SK-N-MC (cell line): ENCODE measurements at regions not wholly inside any gene's neighbourhood (a gene's known extent, or its start where the extent isn't known, plus 50 kb on each side); places are given as distances from the start of the nearest gene placed in this dataset.

Source experiments
- DNase-seq: peaks from one replicate; pipeline ENCODE4 v3.0.0-alpha.2; 2011; ENCODE audit warnings: low read depth, low spot score
- H3K27ac ChIP-seq: fragments of 200-600 bp; sonication (generic); 2 replicates; pipeline ENCODE4 v1.5.1; 2016; ENCODE audit warnings: mixed run types
- H3K36me3 ChIP-seq: fragments of 200-600 bp; sonication (generic); 2 replicates; pipeline ENCODE4 v1.6.1; 2017; ENCODE audit warnings: antibody characterized with exemption, low read length, mixed read lengths; ENCODE audit not compliant: insufficient read depth
- H3K4me3 ChIP-seq: fragments of 200-600 bp; sonication (generic); 2 replicates; pipeline ENCODE4 v1.5.1; 2016
- H3K9ac ChIP-seq: fragments of 200-600 bp; sonication (generic); 2 replicates; pipeline ENCODE4 v1.8.0; 2017; ENCODE audit warnings: mixed run types, mixed read lengths; ENCODE audit not compliant: insufficient read length
- H3K9me3 ChIP-seq: fragments of 200-600 bp; sonication (generic); 2 replicates; pipeline ENCODE4 v1.6.1; 2017; ENCODE audit warnings: low read depth, mild to moderate bottlenecking, antibody characterized with exemption, low read length, moderate library complexity, mixed read lengths
- EZH2 ChIP-seq: fragments of 200-600 bp; sonication (generic); IDR thresholded peaks from one replicate; pipeline ENCODE4 v1.6.1; 2017; ENCODE audit warnings: antibody characterized with exemption
- FOXP2 ChIP-seq: optimal IDR thresholded peaks from 2 replicates; pipeline ENCODE3; 2011; ENCODE audit warnings: mild to moderate bottlenecking, moderate library complexity; ENCODE audit not compliant: insufficient read depth; ENCODE audit errors: extremely low read length, control extremely low read depth
- POLR2AphosphoS5 ChIP-seq: IDR thresholded peaks from 2 replicates; pipeline ENCODE4 v1.6.1; 2012; ENCODE audit warnings: mild to moderate bottlenecking, low read depth, low read length, borderline replicate concordance

DNA sequence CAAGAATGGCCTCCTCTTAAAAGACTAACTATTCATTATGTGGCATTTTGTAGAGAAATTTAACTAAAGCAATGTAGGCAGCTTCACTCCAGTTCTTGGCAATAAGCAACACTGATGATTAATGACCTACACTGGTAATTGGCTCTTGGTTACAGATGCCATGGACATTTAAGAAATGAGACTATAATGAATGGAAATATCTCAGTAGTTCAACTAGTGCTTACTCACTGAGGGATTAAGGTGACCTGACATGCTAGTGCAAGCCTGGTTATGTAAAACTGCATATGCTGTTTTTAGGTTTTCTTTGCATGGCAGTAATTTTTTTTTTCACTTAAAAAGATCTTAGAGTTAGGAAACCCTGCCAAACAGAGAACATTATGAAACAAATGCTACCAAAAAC is 152.7 kb upstream of the AADAT start:
- no peaks in the 10 kb centered on the region for H3K9me3 ChIP-seq
- H3K27ac ChIP-seq, result no peak overlapping the region
- H3K4me3 ChIP-seq, result no peak overlapping the region
- TF ChIP-seq FOXP2 (no peak), POLR2AphosphoS5 (no peak), EZH2 (no peak)
- no peak for DNase-seq
- H3K9ac ChIP-seq, result no peak overlapping the region
- H3K36me3 ChIP-seq, result no peaks in the 10 kb centered on the region

DNA sequence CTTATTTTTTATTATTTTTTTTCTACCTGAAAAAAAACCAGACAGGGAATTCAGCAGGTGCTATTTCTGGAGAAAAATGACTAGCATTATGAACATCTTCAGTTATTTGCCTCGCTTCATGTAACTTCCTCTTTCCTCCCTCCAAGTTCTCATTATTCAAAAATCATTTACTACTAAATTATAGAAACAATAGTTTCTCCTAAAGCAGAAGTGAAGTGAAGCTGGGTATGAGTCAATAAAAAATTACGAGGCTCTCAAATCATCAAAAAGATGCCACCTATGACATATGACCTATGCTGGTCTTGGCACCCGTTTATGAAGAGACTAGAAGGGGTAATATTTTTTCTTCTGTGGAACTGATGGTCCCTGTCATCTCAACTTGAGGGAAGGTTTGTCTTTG is 145.0 kb upstream of the AADAT start:
- no peaks in the 10 kb centered on the region for H3K9me3 ChIP-seq
- H3K4me3 ChIP-seq, result no peak overlapping the region
- TF ChIP-seq EZH2 (no peak), POLR2AphosphoS5 (no peak), FOXP2 (no peak)
- no peak overlapping the region for H3K9ac ChIP-seq
- H3K27ac ChIP-seq, result no peak overlapping the region
- H3K36me3 ChIP-seq, result no peaks in the 10 kb centered on the region
- DNase-seq, result no peak

DNA sequence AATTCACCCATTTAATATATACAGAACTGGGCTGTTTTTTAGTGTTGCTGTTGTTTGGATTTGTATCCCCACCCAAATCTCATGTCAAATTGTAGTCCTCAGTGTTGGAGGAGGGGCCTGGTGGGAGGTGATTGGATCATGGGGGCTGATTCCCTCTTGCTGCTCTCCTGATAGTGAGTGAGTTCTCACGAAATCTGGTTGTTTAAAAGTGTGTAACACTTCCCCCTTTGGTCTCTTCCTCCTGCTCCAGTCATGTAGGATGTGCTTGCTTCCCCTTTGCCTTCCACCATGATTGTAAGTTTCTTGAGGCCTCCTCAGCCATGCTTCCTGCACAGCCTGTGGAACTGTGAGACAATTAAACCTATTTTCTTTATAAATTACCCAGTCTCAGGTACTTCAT is 141.6 kb upstream of the AADAT start:
- Histone ChIP-seq H3K27ac (no peak overlapping the region), H3K9ac (no peak overlapping the region), H3K36me3 (no peaks in the 10 kb centered on the region), H3K4me3 (no peak overlapping the region), H3K9me3 (no peaks in the 10 kb centered on the region)
- no peak for DNase-seq
- TF ChIP-seq POLR2AphosphoS5, result no peak
- TF ChIP-seq FOXP2, result no peak
- TF ChIP-seq EZH2, result no peak

DNA sequence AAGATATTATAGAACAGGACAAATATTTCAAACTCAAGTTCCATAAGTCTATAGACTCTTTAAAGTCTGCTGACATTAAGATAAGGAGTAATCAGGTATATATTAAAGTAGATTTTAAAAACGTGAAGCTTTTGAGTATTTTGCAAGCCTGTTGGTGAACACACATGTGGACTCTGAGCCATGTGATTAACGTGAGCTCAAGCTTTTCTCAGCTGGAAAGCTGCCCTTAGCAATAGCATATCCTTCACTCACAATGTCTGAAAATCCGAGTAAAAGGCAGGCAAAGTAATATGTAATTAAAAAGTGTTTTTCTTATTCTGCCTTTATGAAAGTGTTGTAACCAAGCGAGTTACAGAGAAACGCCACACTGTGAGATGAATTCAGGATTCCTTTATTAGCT is 140.5 kb upstream of the AADAT start:
- Histone ChIP-seq H3K4me3 (no peak overlapping the region), H3K9ac (no peak overlapping the region), H3K27ac (no peak overlapping the region), H3K36me3 (no peaks in the 10 kb centered on the region), H3K9me3 (no peaks in the 10 kb centered on the region)
- TF ChIP-seq EZH2, result no peak
- TF ChIP-seq FOXP2, result no peak
- no peak for TF ChIP-seq POLR2AphosphoS5
- no peak for DNase-seq

DNA sequence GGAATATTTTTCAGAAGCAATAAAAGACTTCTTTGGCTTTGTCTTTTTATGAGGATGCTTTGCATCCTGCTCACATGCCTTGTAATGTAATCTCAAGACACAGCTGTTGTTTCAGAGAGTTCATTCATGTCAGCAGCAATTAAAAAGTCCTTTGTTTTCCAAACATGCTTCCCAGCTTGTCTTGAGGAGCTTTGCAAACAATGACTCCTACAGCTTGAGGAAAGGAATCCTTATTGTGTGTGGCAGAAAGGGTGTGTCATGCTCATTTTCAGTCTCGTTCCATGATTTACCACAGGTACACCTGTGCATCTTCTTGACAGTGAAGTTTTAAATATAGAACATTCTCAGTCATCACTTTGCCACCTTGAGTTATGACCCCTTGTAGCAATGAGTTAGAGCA is 139.2 kb upstream of the AADAT start:
- TF ChIP-seq FOXP2, result no peak
- TF ChIP-seq POLR2AphosphoS5, result no peak
- TF ChIP-seq EZH2, result no peak
- Histone ChIP-seq H3K9me3 (no peaks in the 10 kb centered on the region), H3K9ac (no peak overlapping the region), H3K4me3 (no peak overlapping the region), H3K36me3 (no peaks in the 10 kb centered on the region), H3K27ac (no peak overlapping the region)
- no peak for DNase-seq

DNA sequence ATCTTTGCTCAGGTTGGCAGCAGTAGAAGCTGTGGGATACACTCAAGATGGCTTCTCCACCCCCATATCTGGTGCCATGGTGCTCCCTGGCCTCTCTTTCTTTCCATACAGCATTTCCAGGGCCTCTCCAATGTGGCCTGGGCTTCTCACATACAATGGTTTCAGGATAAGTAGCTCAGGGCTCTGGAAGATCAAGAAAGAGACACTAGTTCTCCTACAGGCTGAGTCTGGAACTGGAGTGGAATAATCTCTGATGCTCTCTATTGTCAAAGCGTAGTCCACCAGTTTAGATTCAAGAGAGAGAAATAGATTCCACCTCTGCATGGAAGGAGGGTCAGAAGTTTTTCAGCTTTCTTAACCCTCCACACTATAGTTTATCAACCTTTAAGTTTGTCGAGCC is 138.2 kb upstream of the AADAT start:
- H3K9ac ChIP-seq, result no peak overlapping the region
- no peak overlapping the region for H3K27ac ChIP-seq
- no peaks in the 10 kb centered on the region for H3K36me3 ChIP-seq
- H3K9me3 ChIP-seq, result no peaks in the 10 kb centered on the region
- TF ChIP-seq POLR2AphosphoS5 (no peak), EZH2 (no peak), FOXP2 (no peak)
- H3K4me3 ChIP-seq, result no peak overlapping the region
- no peak for DNase-seq

DNA sequence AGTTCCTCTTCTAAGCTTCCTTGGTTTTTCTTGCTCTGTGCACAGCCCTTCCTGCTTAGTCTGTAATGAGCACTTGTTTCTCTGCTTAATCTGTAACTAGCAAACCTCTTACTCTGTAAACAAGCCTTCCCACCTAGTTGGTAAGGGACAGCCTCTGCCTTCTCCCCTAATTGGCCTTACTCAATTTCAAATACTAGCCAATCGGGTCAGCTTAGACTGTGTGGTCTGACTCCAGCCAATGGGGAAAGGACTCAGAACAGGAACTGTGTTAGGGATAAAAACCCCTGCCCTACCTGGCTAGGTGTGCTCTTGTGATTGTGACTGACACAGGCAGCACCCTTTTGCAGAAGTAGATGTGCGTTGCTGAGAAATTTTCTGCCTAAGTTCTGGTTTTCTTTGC is 136.5 kb upstream of the AADAT start:
- no peaks in the 10 kb centered on the region for H3K36me3 ChIP-seq
- H3K9ac ChIP-seq, result no peak overlapping the region
- no peak for DNase-seq
- no peaks in the 10 kb centered on the region for H3K9me3 ChIP-seq
- TF ChIP-seq EZH2 (no peak), POLR2AphosphoS5 (no peak), FOXP2 (no peak)
- no peak overlapping the region for H3K4me3 ChIP-seq
- no peak overlapping the region for H3K27ac ChIP-seq

DNA sequence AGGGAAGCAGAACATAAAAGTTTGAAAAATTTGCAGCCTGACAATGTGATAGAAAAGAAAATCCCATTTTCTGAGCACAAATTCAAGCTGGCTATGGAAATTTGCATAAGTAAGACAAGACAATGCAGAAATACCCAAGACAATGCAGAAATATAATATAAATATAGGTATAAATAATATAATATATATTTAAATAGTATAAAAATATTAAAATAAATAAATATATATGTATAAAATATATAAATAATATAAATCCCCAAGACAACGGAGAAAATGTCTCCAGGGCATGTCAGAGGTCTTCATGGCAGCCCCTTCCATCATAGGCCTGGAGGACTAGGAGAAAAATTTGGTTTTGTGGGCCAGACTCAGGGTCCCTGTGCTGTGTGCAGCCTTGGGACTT is 125.0 kb upstream of the AADAT start:
- no peaks in the 10 kb centered on the region for H3K9me3 ChIP-seq
- H3K27ac ChIP-seq, result no peak overlapping the region
- TF ChIP-seq FOXP2 (no peak), EZH2 (no peak), POLR2AphosphoS5 (no peak)
- no peaks in the 10 kb centered on the region for H3K36me3 ChIP-seq
- H3K9ac ChIP-seq, result no peak overlapping the region
- no peak for DNase-seq
- H3K4me3 ChIP-seq, result no peak overlapping the region

DNA sequence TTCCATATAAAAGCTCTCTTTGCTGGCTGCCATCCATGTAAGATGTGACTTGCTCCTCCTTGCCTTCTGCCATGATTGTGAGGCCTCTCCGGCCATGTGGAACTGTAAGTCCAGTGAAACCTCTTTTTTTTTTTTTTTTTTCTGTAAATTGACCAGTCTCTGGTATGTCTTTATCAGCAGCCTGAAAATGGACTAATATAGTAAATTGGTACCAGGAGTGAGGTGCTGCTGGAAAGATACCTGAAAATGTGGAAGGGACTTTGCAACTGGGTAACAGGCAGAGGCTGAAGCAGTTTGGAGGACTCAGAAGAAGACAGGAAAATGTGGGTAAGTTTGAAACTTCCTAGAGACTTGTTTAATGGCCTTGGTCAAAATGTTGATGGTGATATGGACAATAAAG is 124.3 kb upstream of the AADAT start:
- H3K9ac ChIP-seq, result no peak overlapping the region
- H3K9me3 ChIP-seq, result no peaks in the 10 kb centered on the region

More for the DNA sequence above, 124.3 kb upstream of the AADAT start:
- TF ChIP-seq EZH2, result no peak
- TF ChIP-seq POLR2AphosphoS5, result no peak
- no peak for TF ChIP-seq FOXP2
- H3K27ac ChIP-seq, result no peak overlapping the region
- H3K36me3 ChIP-seq, result no peaks in the 10 kb centered on the region
- no peak for DNase-seq
- no peak overlapping the region for H3K4me3 ChIP-seq
